GM19438 (cell line): ENCODE measurements at regions not wholly inside any gene's neighbourhood (a gene's known extent, or its start where the extent isn't known, plus 50 kb on each side); places are given as distances from the start of the nearest gene placed in this dataset.

Experiments used
- ATAC-seq: cut with Tn5 transposase; IDR thresholded peaks from one replicate; pipeline ENCODE4 v1.9.1; 2021; ENCODE audit warnings: low read depth; ENCODE audit not compliant: unreplicated experiment

- no peak for ATAC-seq
Measured at GRCh38 chr4:135605076-135605475, 1403.5 kb upstream of the PABPC4L start.

DNA sequence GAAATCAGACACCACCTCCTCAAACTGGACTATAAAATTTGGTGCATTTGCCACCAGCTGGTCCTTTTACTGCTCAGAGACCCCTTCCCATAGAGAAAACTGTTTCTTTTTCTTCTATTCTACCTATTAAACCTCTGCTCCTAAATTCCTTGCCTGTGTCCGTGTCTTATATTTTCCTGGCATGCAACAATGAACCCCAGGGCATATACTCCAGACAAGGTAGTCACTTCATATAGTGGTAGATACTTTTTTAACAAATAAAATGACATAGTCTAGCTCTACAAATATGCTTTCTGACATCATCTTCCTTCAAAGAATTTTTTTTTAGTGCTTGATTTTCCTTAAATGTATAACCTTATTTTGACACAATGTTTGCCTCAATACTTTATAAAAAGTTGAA, 1402.9 kb upstream of the PABPC4L start:
- no peak for ATAC-seq

DNA sequence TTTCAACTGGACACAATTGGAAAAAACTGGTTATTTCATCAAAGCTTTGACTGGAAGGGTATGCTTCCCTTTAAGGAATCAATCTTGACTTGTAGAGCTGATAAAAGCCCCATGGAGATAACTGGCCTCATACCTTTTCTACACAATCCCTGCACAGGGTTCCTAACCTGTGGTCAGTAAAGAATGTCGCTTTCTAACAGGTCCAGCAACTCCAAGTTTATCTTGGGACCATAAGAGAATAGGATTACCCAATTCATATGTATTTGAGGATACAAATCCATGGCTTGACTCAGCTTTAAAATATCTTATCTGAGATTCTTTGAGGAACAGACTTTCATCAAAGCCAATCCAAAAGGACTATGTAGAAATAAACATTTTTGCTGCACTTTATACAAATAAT, 1399.8 kb upstream of the PABPC4L start:
- no peak for ATAC-seq

DNA sequence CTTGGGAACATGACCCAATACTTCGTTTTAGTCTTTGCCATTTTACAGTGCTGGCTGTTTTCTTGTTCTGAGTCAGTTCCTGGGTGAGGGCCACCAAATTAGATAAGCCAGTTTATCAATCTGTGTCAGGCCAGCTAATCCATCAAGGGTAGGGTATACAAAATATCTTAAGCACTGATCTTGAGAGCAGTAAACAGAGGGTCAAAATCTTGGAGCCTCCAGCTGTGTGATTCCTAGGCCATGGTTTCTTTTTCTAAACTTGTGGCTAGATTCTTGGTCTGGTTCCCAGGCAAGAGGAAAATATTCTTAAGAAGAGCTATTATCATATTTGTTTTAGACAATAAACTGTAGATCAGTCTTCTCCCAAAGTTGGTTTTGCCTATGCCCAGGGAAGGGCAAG, 1396.6 kb upstream of the PABPC4L start:
- ATAC-seq = no peak

GRCh38 chr4:135594521-135594920, 1392.9 kb upstream of the PABPC4L start:
- ATAC-seq = no peak

- no peak for ATAC-seq
Measured at GRCh38 chr4:135575041-135575440, 1373.5 kb upstream of the PABPC4L start.

DNA sequence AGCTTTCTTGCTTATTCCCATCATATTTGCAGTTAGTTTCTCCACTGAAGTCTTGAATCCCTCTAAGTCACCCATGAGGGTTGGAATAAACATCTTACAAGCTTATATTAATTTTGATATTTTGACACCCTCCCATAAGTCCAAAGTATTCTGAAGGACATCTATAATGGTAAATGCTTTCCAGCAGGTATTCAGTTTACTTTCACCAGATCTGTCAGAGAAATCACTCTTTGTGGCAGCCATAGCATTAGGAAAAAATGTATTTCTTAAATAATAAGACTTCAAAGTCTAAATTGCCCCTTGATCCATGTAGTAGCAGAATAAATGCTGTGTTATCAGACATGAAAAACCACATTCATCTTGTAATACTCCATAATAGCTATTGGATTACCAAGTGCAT, 1371.7 kb upstream of the PABPC4L start:
- ATAC-seq = no peak

DNA sequence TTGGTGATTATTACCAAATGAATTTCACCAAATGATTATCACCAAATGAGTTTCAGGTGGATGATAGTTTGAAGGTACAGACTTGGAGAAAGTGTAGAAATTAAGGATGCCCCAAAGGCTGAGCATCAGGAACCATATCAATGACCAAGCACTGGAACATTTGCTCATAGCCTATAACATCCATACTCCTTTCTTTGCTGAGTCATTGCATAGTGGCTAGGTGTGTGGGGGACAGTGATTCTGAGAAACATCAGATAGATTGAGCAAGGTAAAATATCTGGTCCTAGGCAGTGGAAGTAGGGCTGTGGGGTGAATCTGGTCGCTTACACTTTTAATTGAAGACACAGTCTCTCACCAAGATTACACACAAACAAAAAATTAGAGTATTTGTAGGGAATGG, 1362.5 kb upstream of the PABPC4L start:
- ATAC-seq = no peak

DNA sequence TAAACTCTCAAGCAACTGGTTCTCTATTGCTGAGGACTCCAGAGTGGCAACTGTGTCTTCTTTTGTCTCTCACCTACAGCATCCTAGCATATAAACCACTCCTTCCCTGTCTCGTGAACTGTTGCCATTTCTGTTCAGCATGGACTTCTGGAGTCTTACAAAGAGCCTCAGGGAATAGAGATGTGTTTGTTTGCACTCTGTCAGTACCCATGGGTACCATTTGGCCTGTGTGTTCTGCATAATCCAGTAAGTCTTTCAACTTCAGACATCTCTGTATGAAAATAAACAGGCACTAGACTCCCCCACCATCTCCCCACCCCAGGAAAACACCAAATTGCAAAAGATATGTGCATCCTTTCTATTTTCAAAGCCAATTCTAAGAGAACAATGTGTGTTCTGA, 1351.6 kb upstream of the PABPC4L start:
- no peak for ATAC-seq

- no peak for ATAC-seq
Measured at GRCh38 chr4:135552131-135552530, 1350.5 kb upstream of the PABPC4L start.

GRCh38 chr4:135548711-135549110, 1347.1 kb upstream of the PABPC4L start:
- ATAC-seq = no peak

DNA sequence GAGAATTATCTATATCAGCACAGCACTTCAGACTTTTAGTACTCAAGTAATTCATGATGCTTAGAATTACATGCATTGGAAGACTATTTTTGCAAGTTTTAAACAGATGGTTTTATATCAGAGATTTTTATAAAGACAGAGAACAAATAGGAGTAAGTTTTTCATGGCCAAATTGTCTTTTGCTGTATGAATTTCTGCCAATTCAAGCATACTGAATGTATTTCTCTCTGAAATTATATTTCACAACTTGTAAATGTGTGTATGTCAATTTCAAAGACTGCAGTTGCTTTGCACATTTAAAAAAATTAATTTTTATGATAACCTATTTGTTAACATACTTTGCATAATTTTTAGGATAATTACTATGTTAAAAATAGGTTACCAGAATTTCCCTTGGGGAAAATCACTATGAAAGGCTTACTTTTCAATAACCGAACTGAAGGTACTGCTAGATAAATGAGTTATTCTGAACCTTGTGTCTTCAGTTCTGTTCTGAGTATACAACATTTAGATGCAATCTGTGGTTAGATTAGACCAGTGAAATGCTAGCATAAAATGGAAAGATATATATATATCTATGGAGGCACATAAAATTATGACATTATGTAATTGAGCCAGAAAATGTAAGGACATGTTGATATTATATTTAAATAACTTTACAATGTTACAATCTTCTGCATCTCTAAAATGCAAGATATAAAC, 1344.2 kb upstream of the PABPC4L start:
- no peak for ATAC-seq

DNA sequence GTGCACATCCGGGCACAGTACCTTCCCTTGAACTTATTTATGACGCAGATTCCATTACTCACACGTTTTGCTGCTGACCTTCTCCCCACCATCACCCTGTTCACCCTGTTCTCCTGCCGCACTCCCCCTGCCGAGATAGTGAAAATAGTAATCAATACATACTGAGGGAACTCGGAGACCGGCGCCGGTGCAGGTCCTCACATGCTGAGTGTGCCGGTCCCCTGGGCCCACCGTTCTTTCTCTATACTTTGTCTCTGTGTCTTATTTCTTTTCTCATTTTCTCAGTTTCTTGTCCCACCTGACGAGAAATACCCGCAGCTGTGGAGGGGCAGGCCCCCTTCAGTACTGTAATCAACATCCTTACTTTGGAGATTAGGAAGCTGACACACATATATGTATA, 1337.1 kb upstream of the PABPC4L start:
- no peak for ATAC-seq

DNA sequence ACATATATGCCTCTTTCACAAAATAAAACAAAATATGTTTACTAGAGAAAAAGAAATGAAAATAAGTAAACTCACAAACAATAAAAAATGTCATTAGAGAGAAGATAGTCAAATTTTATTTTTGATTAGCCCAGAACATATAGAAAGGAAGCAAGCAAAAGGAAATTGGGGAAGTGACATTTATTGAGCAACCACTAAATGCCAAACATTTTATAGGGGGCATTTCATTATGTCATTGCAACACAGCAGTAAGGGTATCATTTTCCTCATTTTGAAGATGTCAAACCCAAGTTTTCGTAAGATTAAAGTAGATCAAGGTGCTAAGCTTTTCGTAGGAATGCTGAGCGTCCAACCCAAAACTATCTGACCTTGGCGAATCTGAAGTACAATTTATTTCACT, 1331.5 kb upstream of the PABPC4L start:
- no peak for ATAC-seq

DNA sequence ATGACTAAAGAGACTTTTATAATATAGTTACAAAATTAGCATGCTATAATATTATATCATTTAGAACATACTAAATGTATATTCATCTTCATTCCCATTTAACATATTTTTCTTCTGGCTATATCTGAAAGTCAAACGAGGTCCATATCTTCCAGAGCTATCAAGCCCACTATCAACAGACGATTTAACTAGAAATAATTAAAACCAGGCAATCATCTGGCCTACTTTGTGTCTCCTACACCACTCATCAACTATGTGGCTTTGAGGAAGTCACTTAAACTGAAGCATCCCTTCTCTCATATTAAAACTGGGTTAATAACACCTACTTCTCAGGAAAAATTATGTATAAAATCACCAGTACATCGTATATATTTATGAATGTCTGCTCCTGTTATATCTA, 1330.5 kb upstream of the PABPC4L start:
- ATAC-seq = no peak

- ATAC-seq = no peak
Measured at GRCh38 chr4:135515295-135515694, 1313.7 kb upstream of the PABPC4L start.

- ATAC-seq = no peak
Measured at GRCh38 chr4:135510582-135510981, 1309.0 kb upstream of the PABPC4L start.

DNA sequence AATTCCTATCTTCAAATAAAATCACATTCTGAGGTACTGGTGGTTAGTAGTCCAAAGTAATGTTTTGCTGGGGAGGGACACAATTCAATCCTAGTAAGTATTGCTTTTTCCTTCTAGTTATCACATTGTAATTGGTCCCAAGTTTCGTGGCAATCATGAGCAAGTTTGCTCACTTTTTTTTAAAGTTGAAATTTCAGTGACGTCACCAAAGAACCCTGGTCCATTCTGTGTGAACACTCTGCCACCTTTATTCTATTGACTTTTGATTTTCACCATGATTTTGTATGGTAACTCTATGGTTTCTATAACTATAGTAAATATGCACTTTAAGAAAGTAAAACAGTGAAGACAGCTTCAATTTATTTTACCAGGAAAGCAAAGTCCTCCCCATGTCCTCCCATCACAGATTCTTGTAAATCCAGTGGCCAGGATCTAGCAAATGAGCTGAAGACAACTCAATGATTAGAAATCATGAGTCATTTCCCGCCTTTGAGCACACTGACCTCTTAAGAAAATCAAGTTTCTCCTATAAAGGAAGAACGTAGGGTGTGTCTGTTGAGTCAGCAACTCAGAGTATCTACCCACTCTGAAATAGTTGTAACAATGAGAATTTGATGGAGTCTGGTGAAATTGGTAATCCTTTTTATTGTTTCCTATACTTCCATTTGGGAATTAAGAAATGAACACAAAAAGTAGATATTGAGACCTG, 1306.6 kb upstream of the PABPC4L start:
- ATAC-seq = no peak

GRCh38 chr4:135497563-135498152, 1296.1 kb upstream of the PABPC4L start:
- no peak for ATAC-seq

- ATAC-seq = no peak
Measured at GRCh38 chr4:135492439-135492838, 1290.8 kb upstream of the PABPC4L start.

- ATAC-seq = no peak
Measured at GRCh38 chr4:135485371-135485770, 1283.8 kb upstream of the PABPC4L start.

- no peak for ATAC-seq
Measured at GRCh38 chr4:135476272-135476671, 1274.7 kb upstream of the PABPC4L start.
